ENCODE measurements at regions not wholly inside any gene's neighbourhood (a gene's known extent, or its start where the extent isn't known, plus 50 kb on each side); places are given as distances from the start of the nearest gene placed in this dataset.

DNA sequence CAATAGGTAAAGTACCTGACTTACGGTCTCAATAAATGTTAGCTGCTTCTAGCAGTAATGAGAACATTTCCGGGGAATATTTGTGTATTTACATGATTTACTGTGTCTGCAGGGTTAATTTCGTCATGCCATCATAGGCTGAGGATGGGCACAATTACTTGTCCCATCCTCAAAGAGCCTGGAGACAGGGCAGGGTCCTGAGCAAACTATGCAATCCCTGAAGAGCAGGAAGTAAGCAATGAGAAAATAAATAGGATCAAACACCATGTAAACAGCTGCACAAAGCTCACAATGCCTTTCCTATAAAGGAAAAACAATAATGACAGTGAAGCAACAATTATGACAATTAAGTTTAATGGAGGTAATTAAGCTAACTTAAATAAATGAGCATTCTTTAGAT lies 114.6 kb upstream of the FOXQ1 start:
- Histone ChIP-seq H3K27ac (no peak overlapping the region), H3K79me2 (no peaks in the 10 kb centered on the region), H4K20me1 (ENCODE audit: insufficient read depth, poor library complexity, severe bottlenecking) (no peaks in the 10 kb centered on the region), H3K4me3 (no peak overlapping the region), H3K4me2 (no peak overlapping the region), H3K4me1 (ENCODE audit: insufficient read depth) (peaks cover 9% of the 10 kb centered on the region), H2AFZ (no peak overlapping the region), H3K36me3 (replicated peaks; ENCODE audit: insufficient read depth, low read depth) (no peaks in the 10 kb centered on the region), H3K9me3 (ENCODE audit: low read depth) (peaks cover 9% of the 10 kb centered on the region), H3K9me2 (replicated peaks; ENCODE audit: insufficient read depth) (no peaks in the 10 kb centered on the region), H3K27me3 (no peaks in the 10 kb centered on the region)
- TF ChIP-seq, protein P1, sequence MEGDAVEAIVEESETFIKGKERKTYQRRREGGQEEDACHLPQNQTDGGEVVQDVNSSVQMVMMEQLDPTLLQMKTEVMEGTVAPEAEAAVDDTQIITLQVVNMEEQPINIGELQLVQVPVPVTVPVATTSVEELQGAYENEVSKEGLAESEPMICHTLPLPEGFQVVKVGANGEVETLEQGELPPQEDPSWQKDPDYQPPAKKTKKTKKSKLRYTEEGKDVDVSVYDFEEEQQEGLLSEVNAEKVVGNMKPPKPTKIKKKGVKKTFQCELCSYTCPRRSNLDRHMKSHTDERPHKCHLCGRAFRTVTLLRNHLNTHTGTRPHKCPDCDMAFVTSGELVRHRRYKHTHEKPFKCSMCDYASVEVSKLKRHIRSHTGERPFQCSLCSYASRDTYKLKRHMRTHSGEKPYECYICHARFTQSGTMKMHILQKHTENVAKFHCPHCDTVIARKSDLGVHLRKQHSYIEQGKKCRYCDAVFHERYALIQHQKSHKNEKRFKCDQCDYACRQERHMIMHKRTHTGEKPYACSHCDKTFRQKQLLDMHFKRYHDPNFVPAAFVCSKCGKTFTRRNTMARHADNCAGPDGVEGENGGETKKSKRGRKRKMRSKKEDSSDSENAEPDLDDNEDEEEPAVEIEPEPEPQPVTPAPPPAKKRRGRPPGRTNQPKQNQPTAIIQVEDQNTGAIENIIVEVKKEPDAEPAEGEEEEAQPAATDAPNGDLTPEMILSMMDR (IDR thresholded peaks at IDR 0.05; ENCODE audit: poor library complexity): no peak
- TF ChIP-seq EZH2 (IDR thresholded peaks at IDR 0.05; ENCODE audit: borderline replicate concordance) (no peak), EZH2phosphoT487 (IDR thresholded peaks at IDR 0.05; ENCODE audit: low read depth, severe bottlenecking, unreplicated experiment) (no peak)
- WGBS (ENCODE audit: low lambda C conversion rate, missing lambda C conversion rate): 82% methylated on average over 3 of the region's 3 CpGs
- DNase-seq (ENCODE audit: low spot score): no peak

DNA sequence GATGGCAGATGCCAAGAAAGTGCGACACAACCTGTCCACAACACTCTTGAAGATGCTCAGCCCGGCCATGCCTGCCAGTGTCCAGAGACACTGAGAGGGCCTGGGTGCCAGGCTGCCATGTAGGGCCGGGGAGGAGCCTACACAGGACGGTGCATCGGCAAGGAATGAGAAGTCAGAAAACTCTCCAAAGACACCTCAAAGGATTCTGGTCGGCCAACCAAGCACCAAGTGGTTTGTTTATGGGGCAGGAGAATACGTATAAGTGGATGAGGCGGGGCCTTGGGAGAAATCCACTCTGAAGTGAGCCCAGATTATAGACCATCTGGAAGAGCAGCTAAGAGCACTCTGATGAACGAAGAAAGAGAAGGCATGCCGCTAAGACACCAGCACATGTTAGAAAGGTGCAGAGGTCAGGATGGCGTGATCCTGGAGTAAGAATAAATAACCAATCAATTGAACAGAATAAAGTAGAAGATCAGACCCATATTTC lies 120.7 kb upstream of the FOXQ1 start:
- H3K9me2 ChIP-seq (replicated peaks; ENCODE audit: insufficient read depth): no peaks in the 10 kb centered on the region
- no peak overlapping the region for H3K4me2 ChIP-seq
- no peaks in the 10 kb centered on the region for H3K79me2 ChIP-seq
- no peak for TF ChIP-seq EZH2phosphoT487 (IDR thresholded peaks at IDR 0.05; ENCODE audit: low read depth, severe bottlenecking, unreplicated experiment)
- TF ChIP-seq EZH2 (IDR thresholded peaks at IDR 0.05; ENCODE audit: borderline replicate concordance): no peak
- TF ChIP-seq, protein P1 (IDR thresholded peaks at IDR 0.05; ENCODE audit: poor library complexity): no peak
- no peaks in the 10 kb centered on the region for H4K20me1 ChIP-seq (ENCODE audit: insufficient read depth, poor library complexity, severe bottlenecking)
- H2AFZ ChIP-seq: no peak overlapping the region
- 93% methylated on average over 11 of the region's 11 CpGs for WGBS (ENCODE audit: low lambda C conversion rate, missing lambda C conversion rate)
- no peaks in the 10 kb centered on the region for H3K4me1 ChIP-seq (ENCODE audit: insufficient read depth)
- no peaks in the 10 kb centered on the region for H3K36me3 ChIP-seq (replicated peaks; ENCODE audit: insufficient read depth, low read depth)
- no peak overlapping the region for H3K4me3 ChIP-seq
- H3K27me3 ChIP-seq: no peaks in the 10 kb centered on the region
- H3K9me3 ChIP-seq (ENCODE audit: low read depth): peaks cover 9% of the 10 kb centered on the region
- no peak overlapping the region for H3K27ac ChIP-seq
- no peak for DNase-seq (ENCODE audit: low spot score)

DNA sequence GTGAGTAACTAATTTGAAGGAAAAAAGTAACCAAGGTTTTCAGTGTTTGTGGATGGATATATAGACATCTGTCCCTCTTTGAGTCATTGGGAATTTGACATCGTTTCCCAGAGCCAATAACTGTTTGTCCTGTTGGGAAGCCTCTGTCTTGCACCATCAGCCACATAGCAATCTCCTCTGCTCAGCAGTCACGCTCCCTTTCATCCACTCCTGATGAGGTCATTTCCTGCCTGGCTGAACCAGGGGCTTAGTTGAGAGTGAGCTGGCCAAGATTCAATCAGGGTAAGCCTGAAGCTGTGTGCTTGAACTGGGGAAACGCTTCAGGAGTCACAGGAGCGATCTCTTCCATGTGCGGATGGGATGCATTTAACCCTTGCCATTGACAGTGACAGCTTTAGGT lies 121.5 kb upstream of the FOXQ1 start:
- H3K79me2 ChIP-seq: no peaks in the 10 kb centered on the region
- TF ChIP-seq, protein P1 (IDR thresholded peaks at IDR 0.05; ENCODE audit: poor library complexity): no peak
- TF ChIP-seq EZH2 (IDR thresholded peaks at IDR 0.05; ENCODE audit: borderline replicate concordance) (no peak), EZH2phosphoT487 (IDR thresholded peaks at IDR 0.05; ENCODE audit: low read depth, severe bottlenecking, unreplicated experiment) (no peak)
- no peaks in the 10 kb centered on the region for H3K27me3 ChIP-seq
- no peaks in the 10 kb centered on the region for H3K9me2 ChIP-seq (replicated peaks; ENCODE audit: insufficient read depth)
- WGBS (ENCODE audit: low lambda C conversion rate, missing lambda C conversion rate): 50% methylated on average over 5 of the region's 5 CpGs
- H3K4me2 ChIP-seq: no peak overlapping the region
- H3K4me1 ChIP-seq (ENCODE audit: insufficient read depth): no peaks in the 10 kb centered on the region
- peaks cover 9% of the 10 kb centered on the region for H3K9me3 ChIP-seq (ENCODE audit: low read depth)
- peak; percentile 79 for DNase-seq (ENCODE audit: low spot score)
- H4K20me1 ChIP-seq (ENCODE audit: insufficient read depth, poor library complexity, severe bottlenecking): no peaks in the 10 kb centered on the region
- H3K4me3 ChIP-seq: no peak overlapping the region
- peak overlapping the region; percentile 57 for H3K27ac ChIP-seq
- no peak overlapping the region for H2AFZ ChIP-seq
- H3K36me3 ChIP-seq (replicated peaks; ENCODE audit: insufficient read depth, low read depth): no peaks in the 10 kb centered on the region

DNA sequence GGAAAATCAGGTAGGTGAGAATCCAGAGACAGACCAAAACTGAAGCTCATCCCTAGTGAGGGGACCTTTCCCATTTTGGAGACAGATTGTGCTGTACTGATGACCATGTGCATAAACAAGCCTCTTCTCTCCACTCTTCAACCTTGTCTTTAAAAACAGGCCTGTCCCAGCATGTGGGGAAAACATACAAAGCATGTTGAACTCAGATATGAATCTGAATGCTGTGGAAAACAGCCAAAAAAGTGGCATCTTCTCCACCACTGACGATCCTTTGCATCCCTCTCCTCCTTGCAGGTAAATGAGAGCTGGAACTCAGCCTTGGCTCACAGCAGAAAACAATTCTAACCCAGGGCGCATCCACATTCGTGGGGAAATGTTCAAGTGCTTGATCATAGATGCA lies 123.7 kb upstream of the FOXQ1 start:
- no peak overlapping the region for H2AFZ ChIP-seq
- no peaks in the 10 kb centered on the region for H4K20me1 ChIP-seq (ENCODE audit: insufficient read depth, poor library complexity, severe bottlenecking)
- 92% methylated on average over 3 of the region's 3 CpGs for WGBS (ENCODE audit: low lambda C conversion rate, missing lambda C conversion rate)
- H3K36me3 ChIP-seq (replicated peaks; ENCODE audit: insufficient read depth, low read depth): no peaks in the 10 kb centered on the region
- no peaks in the 10 kb centered on the region for H3K27me3 ChIP-seq
- TF ChIP-seq, protein P1 (IDR thresholded peaks at IDR 0.05; ENCODE audit: poor library complexity): no peak
- no peak for TF ChIP-seq EZH2phosphoT487 (IDR thresholded peaks at IDR 0.05; ENCODE audit: low read depth, severe bottlenecking, unreplicated experiment)
- TF ChIP-seq EZH2 (IDR thresholded peaks at IDR 0.05; ENCODE audit: borderline replicate concordance): no peak
- no peaks in the 10 kb centered on the region for H3K9me3 ChIP-seq (ENCODE audit: low read depth)
- H3K27ac ChIP-seq: no peak overlapping the region
- no peak overlapping the region for H3K4me3 ChIP-seq
- H3K9me2 ChIP-seq (replicated peaks; ENCODE audit: insufficient read depth): no peaks in the 10 kb centered on the region
- DNase-seq (ENCODE audit: low spot score): no peak
- no peaks in the 10 kb centered on the region for H3K4me1 ChIP-seq (ENCODE audit: insufficient read depth)
- no peaks in the 10 kb centered on the region for H3K79me2 ChIP-seq
- no peak overlapping the region for H3K4me2 ChIP-seq

Measured in hepatocyte (in vitro differentiated cells).